ENCODE measurements at regions not wholly inside any gene's neighbourhood (a gene's known extent, or its start where the extent isn't known, plus 50 kb on each side); places are given as distances from the start of the nearest gene placed in this dataset.
"Not testable (repeated sequence)": the region's sequence is repeated elsewhere in the genome, so short reads cannot be mapped to it uniquely, and the experiment has no call there.

- no peak for DNase-seq
Observed at GRCh38 chr10:100642295-100642994, 102.9 kb upstream of the PAX2 start.

GRCh38 chr10:100645091-100645490 lies 100.3 kb upstream of the PAX2 start:
- no peak for DNase-seq

- DNase-seq: no peak
Observed at GRCh38 chr10:100645613-100646392, 99.6 kb upstream of the PAX2 start.

GRCh38 chr10:100647928-100648327 lies 97.5 kb upstream of the PAX2 start:
- DNase-seq: no peak

- no peak for DNase-seq
Observed at GRCh38 chr10:100650693-100651092, 94.7 kb upstream of the PAX2 start.

GRCh38 chr10:100651099-100651498 lies 94.3 kb upstream of the PAX2 start:
- not testable (repeated sequence) for DNase-seq

- DNase-seq: no peak
Observed at GRCh38 chr10:100651916-100652315, 93.5 kb upstream of the PAX2 start.

- DNase-seq: no peak
Observed at GRCh38 chr10:100652406-100653135, 92.8 kb upstream of the PAX2 start.

GRCh38 chr10:100653238-100653956 lies 92.0 kb upstream of the PAX2 start:
- no peak for DNase-seq

- DNase-seq: no peak
Observed at GRCh38 chr10:100653957-100654781, 91.2 kb upstream of the PAX2 start.

- no peak for DNase-seq
Observed at GRCh38 chr10:100654782-100655325, 90.5 kb upstream of the PAX2 start.

GRCh38 chr10:100655326-100655759 lies 90.0 kb upstream of the PAX2 start:
- no peak for DNase-seq

- DNase-seq: no peak
Observed at GRCh38 chr10:100655760-100656421, 89.5 kb upstream of the PAX2 start.

GRCh38 chr10:100656454-100656853 lies 88.9 kb upstream of the PAX2 start:
- DNase-seq: no peak

GRCh38 chr10:100658269-100658668 lies 87.1 kb upstream of the PAX2 start:
- no peak for DNase-seq

- no peak for DNase-seq
Observed at GRCh38 chr10:100659361-100660098, 85.9 kb upstream of the PAX2 start.

- DNase-seq: no peak
Observed at GRCh38 chr10:100660365-100660764, 85.0 kb upstream of the PAX2 start.

- no peak for DNase-seq
Observed at GRCh38 chr10:100660945-100661344, 84.4 kb upstream of the PAX2 start.

- DNase-seq: no peak
Observed at GRCh38 chr10:100661520-100661919, 83.9 kb upstream of the PAX2 start.

GRCh38 chr10:100662067-100662466 lies 83.3 kb upstream of the PAX2 start:
- no peak for DNase-seq

Measured in effector CD4-positive, alpha-beta T cell (primary cell).